Adrenal gland (tissue), 5 donors: ENCODE measurements at regions not wholly inside any gene's neighbourhood (a gene's known extent, or its start where the extent isn't known, plus 50 kb on each side); places are given as distances from the start of the nearest gene placed in this dataset.

Source experiments
- CTCF ChIP-seq, 6 experiments: fragments of 450-650 bp in 4 of 6; fragments of 200-600 bp in 2 of 6; sonication (generic) in 1 of 6; IDR thresholded peaks; 1 replicate in 5 of 6; 2 replicates in 1 of 6; pipeline versions ENCODE4 v1.5.1 to v1.8.0; 2016 to 2021; ENCODE audit warnings: antibody characterized with exemption in 6 of 6, mild to moderate bottlenecking in 2 of 6, moderate library complexity in 1 of 6
- POLR2A ChIP-seq, 2 donors: fragments of 450-650 bp; IDR thresholded peaks; one replicate each; pipeline ENCODE4 v1.6.1; 2017; ENCODE audit warnings: antibody characterized with exemption in 2 of 2, mild to moderate bottlenecking in 2 of 2, moderate library complexity in 1 of 2
- donor health status: DM: no; HTN: no; CAD: no.

GRCh38 chr5:28390341-28390740, 1352.0 kb upstream of the CDH9 start:
- no peak for TF ChIP-seq CTCF (IDR thresholded peaks at IDR 0.05)
- no peak for TF ChIP-seq POLR2A (IDR thresholded peaks at IDR 0.05)
